ENCODE measurements at regions not wholly inside any gene's neighbourhood (a gene's known extent, or its start where the extent isn't known, plus 50 kb on each side); places are given as distances from the start of the nearest gene placed in this dataset.

- no peak for TF ChIP-seq CTCF (IDR thresholded peaks at IDR 0.05; ENCODE audit: insufficient read depth, low read length, poor library complexity, severe bottlenecking)
- H3K27me3 ChIP-seq (replicated peaks; ENCODE audit: control insufficient read depth, insufficient read depth, low read length), result no peaks in the 10 kb centered on the region; the same call in 1 of the 2 replicates
- DNase-seq (ENCODE audit: extremely low read depth, insufficient read length), result no peak
- no peak overlapping the region for H3K4me3 ChIP-seq (replicated peaks; ENCODE audit: low read depth, low read length)
- H3K36me3 ChIP-seq (ENCODE audit: control insufficient read depth, insufficient read depth, low read length), result no peaks in the 10 kb centered on the region
These were observed 184.2 kb downstream of the LACC1 start for GRCh38 chr13:44063881-44064280.

DNA sequence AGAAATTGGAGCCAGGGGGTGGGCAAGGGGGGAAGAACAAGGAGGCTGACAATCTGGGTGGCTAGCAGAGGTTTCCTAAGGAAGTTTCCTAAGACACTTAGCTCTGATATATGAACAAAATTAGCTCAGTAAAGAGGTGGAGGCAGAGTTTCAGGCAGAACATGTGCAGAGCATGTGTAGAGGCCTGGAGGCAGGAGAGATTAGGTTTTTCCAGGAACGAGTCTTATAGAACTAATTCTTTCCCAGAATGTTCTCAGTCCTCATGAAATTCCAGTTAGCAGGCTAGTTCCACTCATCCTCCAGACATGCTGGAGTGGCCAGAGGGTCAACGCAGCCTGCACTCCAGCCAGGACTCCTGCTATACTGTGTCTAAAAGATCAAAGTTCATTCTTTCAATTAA is 184.7 kb downstream of the LACC1 start:
- Histone ChIP-seq H3K36me3 (ENCODE audit: control insufficient read depth, insufficient read depth, low read length) (no peaks in the 10 kb centered on the region), H3K4me3 (replicated peaks; ENCODE audit: low read depth, low read length) (no peak overlapping the region), H3K27me3 (replicated peaks; ENCODE audit: control insufficient read depth, insufficient read depth, low read length) (no peaks in the 10 kb centered on the region; the same call in 1 of the 2 replicates)
- no peak for DNase-seq (ENCODE audit: extremely low read depth, insufficient read length)
- no peak for TF ChIP-seq CTCF (IDR thresholded peaks at IDR 0.05; ENCODE audit: insufficient read depth, low read length, poor library complexity, severe bottlenecking)

GRCh38 chr13:44068169-44068568 is 188.5 kb downstream of the LACC1 start:
- TF ChIP-seq CTCF (IDR thresholded peaks at IDR 0.05; ENCODE audit: insufficient read depth, low read length, poor library complexity, severe bottlenecking), result no peak
- Histone ChIP-seq H3K4me3 (replicated peaks; ENCODE audit: low read depth, low read length) (no peak overlapping the region), H3K36me3 (ENCODE audit: control insufficient read depth, insufficient read depth, low read length) (no peaks in the 10 kb centered on the region), H3K27me3 (replicated peaks; ENCODE audit: control insufficient read depth, insufficient read depth, low read length) (no peaks in the 10 kb centered on the region; the same call in 1 of the 2 replicates)
- no peak for DNase-seq (ENCODE audit: extremely low read depth, insufficient read length)

DNA sequence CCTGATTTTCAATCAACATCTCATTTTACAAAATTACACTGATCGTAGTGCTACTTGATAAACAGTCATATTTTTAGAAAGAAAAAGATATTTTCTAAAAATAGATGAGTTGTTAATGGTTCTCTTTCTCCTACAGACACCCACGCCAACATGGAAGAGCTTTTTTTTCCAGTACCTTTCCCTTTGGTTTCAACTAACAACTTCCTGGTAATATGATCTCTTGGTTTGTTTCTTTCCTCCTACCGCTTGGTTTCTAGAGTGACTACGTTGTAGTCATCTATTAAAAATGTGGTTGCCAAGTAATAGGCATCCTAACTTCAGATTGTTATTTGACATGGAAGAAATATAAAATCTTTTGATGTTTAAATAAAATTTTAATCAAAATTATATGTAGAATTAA is 189.0 kb downstream of the LACC1 start:
- no peak overlapping the region for H3K4me3 ChIP-seq (replicated peaks; ENCODE audit: low read depth, low read length)
- DNase-seq (ENCODE audit: extremely low read depth, insufficient read length), result no peak

DNA sequence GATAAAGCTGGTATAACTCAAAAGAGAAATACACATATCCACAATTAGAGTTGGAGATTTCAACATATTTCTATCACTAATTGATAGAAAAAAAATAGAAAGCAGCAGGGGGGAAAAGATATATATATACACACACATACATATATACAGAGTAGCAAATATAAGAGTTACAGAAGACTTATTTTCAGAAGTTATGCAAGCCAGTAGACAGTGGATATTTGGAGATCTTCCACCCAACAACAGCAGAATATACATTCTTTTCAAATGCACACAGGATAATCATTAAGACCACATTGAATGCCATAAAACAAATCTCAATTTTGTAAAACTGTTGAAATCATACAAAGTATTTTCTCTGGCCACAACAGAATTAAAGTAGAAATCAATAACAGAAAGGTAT is 192.8 kb downstream of the LACC1 start:
- no peak for TF ChIP-seq CTCF (IDR thresholded peaks at IDR 0.05; ENCODE audit: insufficient read depth, low read length, poor library complexity, severe bottlenecking)
- DNase-seq (ENCODE audit: extremely low read depth, insufficient read length), result no peak
- Histone ChIP-seq H3K27me3 (replicated peaks; ENCODE audit: control insufficient read depth, insufficient read depth, low read length) (no peaks in the 10 kb centered on the region), H3K4me3 (replicated peaks; ENCODE audit: low read depth, low read length) (no peak overlapping the region), H3K36me3 (ENCODE audit: control insufficient read depth, insufficient read depth, low read length) (no peaks in the 10 kb centered on the region)

More for the DNA sequence above, 189.0 kb downstream of the LACC1 start:
- H3K27me3 ChIP-seq (replicated peaks; ENCODE audit: control insufficient read depth, insufficient read depth, low read length), result no peaks in the 10 kb centered on the region; the same call in 1 of the 2 replicates
- no peaks in the 10 kb centered on the region for H3K36me3 ChIP-seq (ENCODE audit: control insufficient read depth, insufficient read depth, low read length)
- TF ChIP-seq CTCF (IDR thresholded peaks at IDR 0.05; ENCODE audit: insufficient read depth, low read length, poor library complexity, severe bottlenecking), result no peak

- Histone ChIP-seq H3K4me3 (replicated peaks; ENCODE audit: low read depth, low read length) (no peak overlapping the region), H3K36me3 (ENCODE audit: control insufficient read depth, insufficient read depth, low read length) (no peaks in the 10 kb centered on the region), H3K27me3 (replicated peaks; ENCODE audit: control insufficient read depth, insufficient read depth, low read length) (no peaks in the 10 kb centered on the region; the same call in 1 of the 2 replicates)
- DNase-seq (ENCODE audit: extremely low read depth, insufficient read length), result no peak
- TF ChIP-seq CTCF (IDR thresholded peaks at IDR 0.05; ENCODE audit: insufficient read depth, low read length, poor library complexity, severe bottlenecking), result no peak
These were observed 194.9 kb downstream of the LACC1 start for GRCh38 chr13:44074611-44075010.

Measured in GM06990 (cell line).